IMR-90 (cell line): ENCODE measurements at regions not wholly inside any gene's neighbourhood (a gene's known extent, or its start where the extent isn't known, plus 50 kb on each side); places are given as distances from the start of the nearest gene placed in this dataset.

Experiments
- ATAC-seq: fragments of 200-7000 bp; cut with Tn5 transposase; 2 replicates; pipeline ENCODE4 v1.9.1; 2020; ENCODE audit warnings: low read depth, mild to moderate bottlenecking, moderate library complexity
- BruUV-seq: library from RNA; stranded (reverse); fragments of 400-500 nt; replicated peaks from 2 replicates; lab custom pipeline; 2021; lab: Mats Ljungman, UMichigan
- CTCF ChIA-PET: fragments of 300-600 bp; formaldehyde crosslinking; extraction: SDS; loops from one replicate; lab custom pipeline; 2021; ENCODE audit warnings: antibody characterized with exemption; lab: Yijun Ruan, JAX
- POLR2A ChIA-PET: fragments of 300-600 bp; sonication (Branson Sonifier 250); formaldehyde crosslinking; loops from one replicate; lab custom pipeline; 2022; ENCODE audit warnings: antibody characterized with exemption; ENCODE audit not compliant: unreplicated experiment; lab: Charles Lee
- DNase-seq: peaks from one replicate; pipeline ENCODE4 v3.0.0; 2013
- H2AFZ ChIP-seq: replicated peaks from 2 replicates; pipeline ENCODE3; 2013; ENCODE audit warnings: low read length, mild to moderate bottlenecking; ENCODE audit not compliant: poor library complexity
- H2AK5ac ChIP-seq: 2 replicates; pipeline ENCODE4 v1.6.1; 2013; ENCODE audit warnings: low read depth, low read length, inconsistent platforms
- H2AK9ac ChIP-seq: replicated peaks from 2 replicates; pipeline ENCODE3; 2013; ENCODE audit warnings: mild to moderate bottlenecking, low read depth, low read length, moderate library complexity; ENCODE audit not compliant: poor library complexity
- H2BK120ac ChIP-seq: 2 replicates; pipeline ENCODE4 v1.6.1; 2013; ENCODE audit warnings: low read depth, low read length, inconsistent platforms
- H2BK15ac ChIP-seq: 3 replicates; pipeline ENCODE4 v1.6.1; 2013; ENCODE audit warnings: low read depth, low read length, inconsistent platforms
- H2BK20ac ChIP-seq: 2 replicates; pipeline ENCODE4 v1.6.1; 2013; ENCODE audit warnings: low read depth, mild to moderate bottlenecking, inconsistent platforms, low read length, moderate library complexity
- H2BK5ac ChIP-seq: 2 replicates; pipeline ENCODE4 v1.6.1; 2013; ENCODE audit warnings: mild to moderate bottlenecking, low read depth, low read length, inconsistent platforms; ENCODE audit not compliant: poor library complexity, severe bottlenecking
- H3K14ac ChIP-seq: replicated peaks from 2 replicates; pipeline ENCODE4 v1.6.1; 2013; ENCODE audit warnings: low read depth, low read length, inconsistent platforms
- H3K18ac ChIP-seq: 2 replicates; pipeline ENCODE4 v1.6.1; 2013; ENCODE audit warnings: low read depth, low read length, control low read depth
- H3K23ac ChIP-seq: 2 replicates; pipeline ENCODE4 v1.6.1; 2013; ENCODE audit warnings: low read depth, low read length, inconsistent platforms
- H3K27ac ChIP-seq: 2 replicates; pipeline ENCODE4 v1.5.1; 2013; ENCODE audit warnings: mild to moderate bottlenecking, control low read depth, low read length; ENCODE audit not compliant: insufficient read depth
- H3K27me3 ChIP-seq: 2 replicates; pipeline ENCODE4 v1.6.1; 2013; ENCODE audit warnings: low read length; ENCODE audit not compliant: control insufficient read depth, insufficient read depth
- H3K36me3 ChIP-seq: 2 replicates; pipeline ENCODE4 v1.6.1; 2013; ENCODE audit warnings: low read length, mixed read lengths; ENCODE audit not compliant: control insufficient read depth, insufficient read depth
- H3K4ac ChIP-seq: 2 replicates; pipeline ENCODE4 v1.6.1; 2013; ENCODE audit warnings: low read depth, low read length, inconsistent platforms
- H3K4me1 ChIP-seq: 2 replicates; pipeline ENCODE4 v1.6.1; 2013; ENCODE audit warnings: low read length, mixed read lengths; ENCODE audit not compliant: control insufficient read depth, insufficient read depth
- H3K4me2 ChIP-seq: 2 replicates; pipeline ENCODE4 v1.6.1; 2013; ENCODE audit warnings: low read depth, mild to moderate bottlenecking, control low read depth, low read length, moderate library complexity
- H3K4me3 ChIP-seq: 2 replicates; pipeline ENCODE4 v1.5.1; 2013; ENCODE audit warnings: low read depth, mild to moderate bottlenecking, control low read depth, low read length, moderate library complexity; ENCODE audit not compliant: insufficient read depth
- H3K56ac ChIP-seq: 2 replicates; pipeline ENCODE4 v1.6.1; 2013; ENCODE audit warnings: low read length, inconsistent platforms; ENCODE audit not compliant: insufficient read depth; ENCODE audit errors: extremely low read depth
- H3K79me1 ChIP-seq, 2 experiments: 2 replicates each; pipeline ENCODE4 v1.6.1; 2013; ENCODE audit warnings: low read length in 2 of 2, inconsistent platforms in 1 of 2, low read depth in 1 of 2
- H3K9ac ChIP-seq: 2 replicates; pipeline ENCODE4 v1.6.1; 2013; ENCODE audit warnings: low read depth, low read length, control low read depth
- H3K9me1 ChIP-seq: 2 replicates; pipeline ENCODE4 v1.6.1; 2013; ENCODE audit warnings: low read length, inconsistent platforms; ENCODE audit not compliant: insufficient read depth
- H3K9me3 ChIP-seq: 2 replicates; pipeline ENCODE4 v1.6.1; 2013; ENCODE audit warnings: low read length; ENCODE audit not compliant: control insufficient read depth, insufficient read depth
- H4K20me1 ChIP-seq: 2 replicates; pipeline ENCODE4 v1.6.1; 2013; ENCODE audit warnings: low read length, inconsistent platforms; ENCODE audit not compliant: insufficient read depth
- H4K5ac ChIP-seq: 2 replicates; pipeline ENCODE4 v1.6.1; 2013; ENCODE audit warnings: mild to moderate bottlenecking, low read depth, low read length, control low read depth
- H4K8ac ChIP-seq, 2 experiments: 2 replicates each; pipeline ENCODE4 v1.6.1; 2013; ENCODE audit warnings: low read depth in 2 of 2, low read length in 2 of 2, control low read depth in 1 of 2, inconsistent platforms in 1 of 2
- H4K91ac ChIP-seq: 2 replicates; pipeline ENCODE4 v1.6.1; 2013; ENCODE audit warnings: low read depth, low read length, inconsistent platforms; ENCODE audit not compliant: insufficient read depth
- BHLHE40 ChIP-seq: fragments of 150-350 bp; IDR thresholded peaks from 2 replicates; pipeline ENCODE4 v1.6.1; 2016; ENCODE audit warnings: mild to moderate bottlenecking, low read depth, low read length
- CEBPB ChIP-seq: IDR thresholded peaks from 2 replicates; pipeline ENCODE4 v1.6.1; 2012; ENCODE audit warnings: low read depth, low read length, improper control_type of control experiment
- CHD1 ChIP-seq: IDR thresholded peaks from 2 replicates; pipeline ENCODE4 v1.6.1; 2012; ENCODE audit warnings: low read depth, low read length, improper control_type of control experiment
- CTCF ChIP-seq: conservative IDR thresholded peaks from 2 replicates; pipeline ENCODE4 v1.5.1; 2012; ENCODE audit warnings: mild to moderate bottlenecking, low read depth, low read length, improper control_type of control experiment
- FOS ChIP-seq: fragments of 150-350 bp; IDR thresholded peaks from 2 replicates; pipeline ENCODE4 v1.6.1; 2016; ENCODE audit warnings: low read depth, low read length
- MAFK ChIP-seq: IDR thresholded peaks from 2 replicates; pipeline ENCODE4 v1.6.1; 2012; ENCODE audit warnings: low read depth, low read length, improper control_type of control experiment
- MAZ ChIP-seq: IDR thresholded peaks from 2 replicates; pipeline ENCODE4 v1.6.1; 2012; ENCODE audit warnings: low read depth, mild to moderate bottlenecking, low read length, improper control_type of control experiment, moderate library complexity, borderline replicate concordance
- MXI1 ChIP-seq: IDR thresholded peaks from 2 replicates; pipeline ENCODE4 v1.6.1; 2012; ENCODE audit warnings: low read depth, mild to moderate bottlenecking, low read length, moderate library complexity, borderline replicate concordance
- NFE2L2 ChIP-seq: fragments of 150-350 bp; IDR thresholded peaks from 2 replicates; pipeline ENCODE4 v1.6.1; 2016; ENCODE audit warnings: low read depth, mild to moderate bottlenecking, low read length
- POLR2A ChIP-seq: IDR thresholded peaks from 2 replicates; pipeline ENCODE4 v1.6.1; 2012; ENCODE audit warnings: mild to moderate bottlenecking, low read depth, low read length
- RCOR1 ChIP-seq: IDR thresholded peaks from 2 replicates; pipeline ENCODE4 v1.6.1; 2012; ENCODE audit warnings: mild to moderate bottlenecking, low read length, improper control_type of control experiment; ENCODE audit not compliant: insufficient replicate concordance
- RFX5 ChIP-seq: IDR thresholded peaks from 2 replicates; pipeline ENCODE4 v1.8.0; 2012; ENCODE audit warnings: low read depth, mild to moderate bottlenecking, low read length, moderate library complexity
- SMC3 ChIP-seq: fragments of 150-350 bp; IDR thresholded peaks from 2 replicates; pipeline ENCODE4 v1.6.1; 2016; ENCODE audit warnings: low read depth, mild to moderate bottlenecking, antibody characterized with exemption, low read length, moderate library complexity
- USF2 ChIP-seq: fragments of 150-350 bp; IDR thresholded peaks from 2 replicates; pipeline ENCODE4 v1.6.1; 2017; ENCODE audit warnings: mild to moderate bottlenecking, antibody characterized with exemption, low read length, low read depth
- WGBS, 2 experiments: methylation state at CpG; one replicate each; pipeline versions ENCODE4 v1.1.5 to v1.1.7; 2013; ENCODE audit warnings: missing lambda C conversion rate in 2 of 2; ENCODE audit not compliant: insufficient read length in 1 of 2; ENCODE audit errors: extremely low coverage in 2 of 2; 5-methylcytosine and 5-hydroxymethylcytosine counted together
- dilution Hi-C: fragments of 300-500 bp; cut with HindIII; formaldehyde crosslinking; loops from one replicate; pipeline ENCODE4 v1.14.3; 2018; ENCODE audit warnings: low sequenced_read_pairs; ENCODE audit not compliant: unreplicated experiment
- in situ Hi-C: fragments of 300-500 bp; cut with MboI; formaldehyde crosslinking; loops from 3 replicates; pipeline ENCODE4 v1.14.3; 2019; ENCODE audit warnings: low sequenced_read_pairs, inconsistent platforms, mixed read lengths
- intact Hi-C: fragments of 100-400 bp; cut with micrococcal nuclease; formaldehyde crosslinking; loops from 2 replicates; pipeline ENCODE4 v1.10.0; 2022

DNA sequence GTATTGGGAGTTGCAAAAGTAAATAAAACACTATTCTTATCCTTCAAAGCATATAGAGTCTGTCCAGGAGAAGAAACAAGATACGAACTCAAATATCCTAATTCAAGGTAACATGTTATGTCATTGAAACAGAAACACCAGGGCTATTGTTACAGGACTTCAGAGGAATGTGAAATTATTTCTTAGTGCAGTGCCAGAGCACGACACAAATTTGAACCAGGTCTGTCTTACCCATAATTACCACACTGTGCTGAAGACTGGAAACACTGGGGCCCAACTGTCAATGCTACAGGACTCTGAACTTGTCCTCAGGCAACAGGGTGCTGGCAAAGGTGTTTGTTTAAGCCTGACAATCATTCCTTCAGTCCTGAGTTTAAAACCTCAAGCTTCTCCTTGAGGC, 633.6 kb upstream of the UBE2E2 start:
- Histone ChIP-seq H4K5ac (no peak overlapping the region), H2BK20ac (no peak overlapping the region), H3K9me3 (no peaks in the 10 kb centered on the region), H3K36me3 (no peaks in the 10 kb centered on the region), H4K91ac (no peak overlapping the region), H2BK5ac (no peak overlapping the region), H3K4me1 (no peaks in the 10 kb centered on the region), H3K79me1 (no peaks in the 10 kb centered on the region), H3K56ac (no peak overlapping the region), H2BK15ac (no peak overlapping the region), H2BK120ac (no peak overlapping the region), H2AFZ (no peak overlapping the region), H3K4me3 (no peak overlapping the region), H3K14ac (no peak overlapping the region), H3K18ac (no peak overlapping the region), H3K27ac (no peak overlapping the region), H3K4ac (no peak overlapping the region), H2AK9ac (no peak overlapping the region), H2AK5ac (no peak overlapping the region), H3K23ac (no peak overlapping the region), H3K9me1 (no peaks in the 10 kb centered on the region), H3K4me2 (no peak overlapping the region), H3K27me3 (no peaks in the 10 kb centered on the region), H4K8ac (no peak overlapping the region), H3K9ac (no peak overlapping the region), H4K20me1 (no peaks in the 10 kb centered on the region)
- intact Hi-C loops, result no loop called here
- CTCF ChIA-PET, result interaction anchor here (1.0 kb wide), 1 partner anchor 17 kb away, joined by 3 read pairs; no protein-coding TSS in a partner anchor
- ATAC-seq (no peak), DNase-seq (no peak)
- no CpG with 5 or more reads among the region's 2 CpGs for WGBS, 2 experiments
- TF ChIP-seq RCOR1, result no peak
- TF ChIP-seq MAZ, result no peak
- no peak for TF ChIP-seq USF2
- TF ChIP-seq MAFK, result no peak
- no peak for TF ChIP-seq POLR2A
- no peak for TF ChIP-seq CHD1
- TF ChIP-seq BHLHE40, result no peak
- TF ChIP-seq NFE2L2, result no peak
- TF ChIP-seq CTCF, result no peak
- no peak for TF ChIP-seq CEBPB
- no peak for TF ChIP-seq MXI1
- no peak for TF ChIP-seq FOS
- TF ChIP-seq RFX5, result no peak
- no peak for TF ChIP-seq SMC3
- in situ Hi-C loops, result loop anchor here (25.0 kb wide), 1 partner anchor 393 kb away; no protein-coding TSS in a partner anchor
- BruUV-seq, result no TSS peak
- POLR2A ChIA-PET, result no interaction called here
- dilution Hi-C loops, result no loop called here
